ENCODE measurements at regions not wholly inside any gene's neighbourhood (a gene's known extent, or its start where the extent isn't known, plus 50 kb on each side); places are given as distances from the start of the nearest gene placed in this dataset.

DNA sequence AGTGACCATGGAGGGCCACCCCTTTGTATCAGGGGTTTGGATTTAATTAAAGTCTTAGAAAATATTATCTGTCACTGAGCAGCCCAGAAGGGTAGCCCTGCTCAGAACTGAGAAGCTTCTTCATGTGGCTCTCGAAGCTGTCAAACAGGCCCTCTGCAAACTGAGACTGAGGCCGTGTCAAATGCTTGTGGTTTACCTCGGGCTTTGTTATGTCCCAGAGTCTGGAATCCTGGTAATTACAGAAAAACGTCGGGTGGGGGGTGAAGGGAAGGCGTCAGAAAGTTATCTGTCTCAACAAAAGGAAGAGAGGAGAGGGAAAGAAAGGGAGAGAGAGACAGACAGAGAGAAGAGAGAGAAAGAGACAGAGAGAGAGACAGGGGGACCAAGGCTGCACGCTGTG is 200.8 kb downstream of the BMP7 start:
- H3K4me3 ChIP-seq (ENCODE audit: low read depth, low read length) = no peak overlapping the region
- TF ChIP-seq CTCF (IDR thresholded peaks at IDR 0.05; ENCODE audit: insufficient read depth, low read depth, low read length, missing control alignments) = no peak
- no peak for DNase-seq (ENCODE audit: low read depth)

DNA sequence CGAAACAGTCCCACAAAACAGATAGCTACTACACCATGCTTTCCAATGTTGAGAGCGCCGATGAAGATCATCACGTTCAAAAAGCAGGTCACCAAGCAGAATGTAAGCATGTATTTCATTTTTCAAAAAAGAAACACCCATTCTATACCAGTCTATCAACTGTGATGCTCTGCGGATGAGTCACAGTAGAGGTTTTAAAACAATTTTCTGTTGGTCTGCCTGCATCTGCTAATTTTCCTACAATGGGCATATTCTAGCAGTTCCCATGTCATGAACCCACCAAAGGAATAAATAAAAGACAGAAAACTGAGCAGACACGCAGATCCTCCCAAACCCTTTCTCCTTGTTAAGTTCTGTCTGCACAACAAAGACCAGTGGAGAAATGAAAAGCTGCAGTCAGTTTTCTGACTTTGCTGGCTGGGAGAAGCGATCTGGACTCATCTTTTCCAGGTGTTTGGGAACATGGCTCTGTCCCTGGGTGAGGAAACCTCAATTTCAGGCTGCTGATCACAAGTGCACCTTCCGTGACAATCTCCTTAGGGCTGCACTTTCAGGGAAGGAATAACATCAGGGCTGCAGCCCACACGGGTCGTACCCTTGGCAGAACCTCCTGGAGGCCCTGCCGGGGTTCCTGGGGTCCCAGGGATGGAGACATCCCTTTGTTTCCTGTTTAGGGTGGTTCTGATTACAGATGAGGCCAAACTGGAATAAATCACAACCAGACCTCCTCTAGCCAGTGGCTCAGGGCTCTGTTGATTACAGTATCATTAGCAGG is 200.1 kb downstream of the BMP7 start:
- DNase-seq (ENCODE audit: low read depth) = no peak
- TF ChIP-seq CTCF (IDR thresholded peaks at IDR 0.05; ENCODE audit: insufficient read depth, low read depth, low read length, missing control alignments) = no peak
- no peak overlapping the region for H3K4me3 ChIP-seq (ENCODE audit: low read depth, low read length)

DNA sequence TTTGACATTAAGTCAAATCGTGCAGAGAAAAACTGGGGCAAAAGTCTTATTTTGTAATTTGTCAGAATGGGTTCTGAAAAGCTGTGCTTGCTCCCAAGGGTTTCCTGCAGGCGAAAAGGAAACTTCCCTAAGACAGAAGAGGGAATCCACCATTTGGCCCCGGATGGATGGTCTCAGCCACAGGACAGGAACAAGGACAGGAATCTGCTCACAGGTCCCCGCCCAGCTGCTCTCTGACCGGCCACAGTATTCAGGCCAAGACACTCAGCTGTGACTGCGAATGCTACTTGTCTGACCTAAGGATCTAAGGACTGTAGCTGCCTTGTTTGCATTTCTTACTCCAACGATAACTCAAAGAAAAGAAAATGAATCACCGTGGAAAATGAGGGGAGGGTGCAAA is 197.0 kb downstream of the BMP7 start:
- DNase-seq (ENCODE audit: low read depth) = no peak
- no peak overlapping the region for H3K4me3 ChIP-seq (ENCODE audit: low read depth, low read length)
- no peak for TF ChIP-seq CTCF (IDR thresholded peaks at IDR 0.05; ENCODE audit: insufficient read depth, low read depth, low read length, missing control alignments)

- no peak for DNase-seq (ENCODE audit: low read depth)
- no peak for TF ChIP-seq CTCF (IDR thresholded peaks at IDR 0.05; ENCODE audit: insufficient read depth, low read depth, low read length, missing control alignments)
- no peak overlapping the region for H3K4me3 ChIP-seq (ENCODE audit: low read depth, low read length)
These were observed 196.1 kb downstream of the BMP7 start for GRCh38 chr20:57070296-57070695.

- DNase-seq (ENCODE audit: low read depth) = no peak
- no peak overlapping the region for H3K4me3 ChIP-seq (ENCODE audit: low read depth, low read length)
- TF ChIP-seq CTCF (IDR thresholded peaks at IDR 0.05; ENCODE audit: insufficient read depth, low read depth, low read length, missing control alignments) = no peak
These were observed 195.1 kb downstream of the BMP7 start for GRCh38 chr20:57071283-57071731.

GRCh38 chr20:57071954-57072583 is 194.4 kb downstream of the BMP7 start:
- DNase-seq (ENCODE audit: low read depth) = no peak
- no peak overlapping the region for H3K4me3 ChIP-seq (ENCODE audit: low read depth, low read length)
- TF ChIP-seq CTCF (IDR thresholded peaks at IDR 0.05; ENCODE audit: insufficient read depth, low read depth, low read length, missing control alignments) = no peak
